Heart left ventricle (tissue), 13 donors: ENCODE measurements at regions not wholly inside any gene's neighbourhood (a gene's known extent, or its start where the extent isn't known, plus 50 kb on each side); places are given as distances from the start of the nearest gene placed in this dataset.

ENCODE experiments used
- CTCF ChIP-seq, 12 donors: fragments of 200-600 bp; sonication (generic) in 4 of 12; IDR thresholded peaks; one replicate each; pipeline versions ENCODE4 v1.5.0 to v1.8.0; 2018 to 2022; ENCODE audit warnings: antibody characterized with exemption in 12 of 12, mild to moderate bottlenecking in 5 of 12
- POLR2A ChIP-seq, 2 donors: fragments of 450-650 bp; IDR thresholded peaks; one replicate each; pipeline ENCODE4 v1.6.1; 2017; ENCODE audit warnings: antibody characterized with exemption in 2 of 2, mild to moderate bottlenecking in 2 of 2, moderate library complexity in 2 of 2
- donor health status: ischemic (EF 13 %, LVEDD 7.1; RV severe dilation, severe dysfunction).
- donor health status: DM: no; HTN: yes; CAD: no.
- donor health status: DM: no; HTN: no; CAD: no.
- donor health status: ischemic (EF 25% LVEDD 6.9; RV normal size, moderate dysfunction).
- donor health status: ischemic (EF 25% LVEDD 5.7; RV mildly dilated, moderate dysfunction).
- donor health status: ischemic (EF 35%, LVEDD 5.7; RV mildly dilated, moderate dysfunction).
- donor health status: nonischemic (EF 11% LVEDD 7.7; RV severe dilation, severe dysfunction).
- donor health status: DM: yes; HTN: yes; CAD: no.
- donor health status: PGD.
- donor health status: ischemic (EF 29% LVEDD 5.4; RV normal size, mild dysfunction).
- donor health status: nonischemic (EF 23%, LVEDD 6.1; RV moderate dilation, normal function).

DNA sequence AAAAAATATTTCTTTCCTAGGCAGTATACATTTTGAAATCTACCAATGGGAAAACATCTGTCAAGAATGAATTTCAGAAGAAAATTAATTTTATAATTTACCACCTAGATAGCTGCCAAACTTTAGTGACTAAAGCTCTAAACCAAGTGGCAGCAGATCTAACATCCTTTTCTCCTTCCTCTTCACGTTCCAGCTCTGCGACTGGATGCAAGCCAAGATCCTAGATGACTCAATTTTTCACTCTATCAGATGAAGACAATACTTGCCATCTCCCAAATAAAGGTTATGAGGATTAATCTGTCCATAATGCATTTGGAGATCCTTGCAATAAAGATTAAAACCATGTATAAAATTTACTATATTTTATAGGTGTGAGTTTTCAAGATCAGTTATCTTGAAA, 66.7 kb upstream of the MIR17HG start:
- TF ChIP-seq CTCF (IDR thresholded peaks at IDR 0.05): no peak
- TF ChIP-seq POLR2A (IDR thresholded peaks at IDR 0.05): no peak
